MM.1S (cell line): ENCODE measurements at regions not wholly inside any gene's neighbourhood (a gene's known extent, or its start where the extent isn't known, plus 50 kb on each side); places are given as distances from the start of the nearest gene placed in this dataset.

Experiments
- EZH2 ChIP-seq: fragments of 300-600 bp; sonication (generic); optimal IDR thresholded peaks from 2 replicates; pipeline ENCODE3; 2017; ENCODE audit warnings: low read depth, mild to moderate bottlenecking, antibody characterized with exemption, low read length, mixed read lengths
- EZH2phosphoT487 ChIP-seq: fragments of 300-600 bp; sonication (generic); IDR thresholded peaks from 2 replicates; pipeline ENCODE4 v1.6.1; 2018; ENCODE audit warnings: antibody characterized with exemption, low read length
- TF ChIP-seq, protein P1 (sequence below): fragments of 300-600 bp; sonication (generic); IDR thresholded peaks from 2 replicates; pipeline ENCODE4 v1.5.1; 2016; ENCODE audit warnings: antibody characterized with exemption, low read length, mixed read lengths

DNA sequence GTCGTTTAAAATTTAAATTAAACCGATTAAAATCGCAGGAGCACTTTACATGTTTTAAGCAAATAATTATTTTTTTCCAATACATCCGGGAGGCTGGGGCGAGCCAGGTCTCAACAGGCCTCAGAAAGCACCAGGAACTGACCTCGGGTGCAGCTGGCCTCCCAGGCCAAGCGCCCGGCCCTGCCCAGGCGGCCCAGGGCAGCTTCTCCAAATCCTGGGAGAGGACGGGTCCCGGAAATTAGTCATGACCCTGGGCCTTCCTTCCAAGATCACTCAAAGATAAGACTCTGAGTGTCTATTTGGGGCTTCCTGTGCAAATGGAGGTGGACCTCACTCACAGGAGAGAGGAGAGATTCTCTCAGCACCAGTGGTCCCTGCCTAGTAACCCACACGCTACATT lies 177.1 kb downstream of the BCL11B start:
- TF ChIP-seq, protein P1, sequence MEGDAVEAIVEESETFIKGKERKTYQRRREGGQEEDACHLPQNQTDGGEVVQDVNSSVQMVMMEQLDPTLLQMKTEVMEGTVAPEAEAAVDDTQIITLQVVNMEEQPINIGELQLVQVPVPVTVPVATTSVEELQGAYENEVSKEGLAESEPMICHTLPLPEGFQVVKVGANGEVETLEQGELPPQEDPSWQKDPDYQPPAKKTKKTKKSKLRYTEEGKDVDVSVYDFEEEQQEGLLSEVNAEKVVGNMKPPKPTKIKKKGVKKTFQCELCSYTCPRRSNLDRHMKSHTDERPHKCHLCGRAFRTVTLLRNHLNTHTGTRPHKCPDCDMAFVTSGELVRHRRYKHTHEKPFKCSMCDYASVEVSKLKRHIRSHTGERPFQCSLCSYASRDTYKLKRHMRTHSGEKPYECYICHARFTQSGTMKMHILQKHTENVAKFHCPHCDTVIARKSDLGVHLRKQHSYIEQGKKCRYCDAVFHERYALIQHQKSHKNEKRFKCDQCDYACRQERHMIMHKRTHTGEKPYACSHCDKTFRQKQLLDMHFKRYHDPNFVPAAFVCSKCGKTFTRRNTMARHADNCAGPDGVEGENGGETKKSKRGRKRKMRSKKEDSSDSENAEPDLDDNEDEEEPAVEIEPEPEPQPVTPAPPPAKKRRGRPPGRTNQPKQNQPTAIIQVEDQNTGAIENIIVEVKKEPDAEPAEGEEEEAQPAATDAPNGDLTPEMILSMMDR: no peak
- TF ChIP-seq EZH2 (no peak), EZH2phosphoT487 (no peak)
